OCI-LY3 (cell line): ENCODE measurements at regions not wholly inside any gene's neighbourhood (a gene's known extent, or its start where the extent isn't known, plus 50 kb on each side); places are given as distances from the start of the nearest gene placed in this dataset.

Experiments used
- CTCF ChIP-seq: fragments of 200-600, 300-600 bp; sonication (generic); IDR thresholded peaks from 2 replicates; pipeline ENCODE4 v1.5.1; 2014; ENCODE audit warnings: antibody characterized with exemption, low read length, low read depth
- EZH2phosphoT487 ChIP-seq: fragments of 200-600 bp; shearing (Covaris generic); IDR thresholded peaks from 2 replicates; pipeline ENCODE4 v1.6.1; 2018; ENCODE audit warnings: antibody characterized with exemption, mixed run types, low read depth

GRCh38 chr5:79878136-79878679 is 112.9 kb downstream of the MTX3 start:
- TF ChIP-seq CTCF (no peak), EZH2phosphoT487 (no peak)
